ENCODE measurements at regions not wholly inside any gene's neighbourhood (a gene's known extent, or its start where the extent isn't known, plus 50 kb on each side); places are given as distances from the start of the nearest gene placed in this dataset.

- H3K27me3 ChIP-seq: no peaks in the 10 kb centered on the region
- H3K4me1 ChIP-seq: no peaks in the 10 kb centered on the region
- H3K36me3 ChIP-seq: no peaks in the 10 kb centered on the region
- peaks cover 0 to 4% (median 0%) of the 10 kb centered on the region in 4 donors for H3K9me3 ChIP-seq
- 57 to 81% (median 69%) methylated on average over 2 of the region's 2 CpGs for WGBS, 5 donors
- DNase-seq: no peak
- no peak for TF ChIP-seq POLR2AphosphoS5 (IDR thresholded peaks at IDR 0.05)
- no peak for TF ChIP-seq CTCF (IDR thresholded peaks at IDR 0.05)
- TF ChIP-seq EP300 (IDR thresholded peaks at IDR 0.05): no peak
- no peak for TF ChIP-seq POLR2A (IDR thresholded peaks at IDR 0.05)
- intact Hi-C loops (cut with DNase I; ENCODE audit: low total_unique reads): no loop called here
- no peak overlapping the region for H3K4me3 ChIP-seq
- no peak overlapping the region for H3K27ac ChIP-seq
Observed at GRCh38 chr11:121780971-121781370, 328.2 kb upstream of the SORL1-AS1 start.

GRCh38 chr11:121777056-121777455 is 324.3 kb upstream of the SORL1-AS1 start:
- H3K27ac ChIP-seq: peak overlapping the region in 1 of 5 donors; percentile 8
- H3K9me3 ChIP-seq: no peaks in the 10 kb centered on the region
- H3K4me1 ChIP-seq: no peaks in the 10 kb centered on the region
- H3K36me3 ChIP-seq: no peaks in the 10 kb centered on the region
- no peak for DNase-seq
- no peak overlapping the region for H3K4me3 ChIP-seq
- intact Hi-C loops (cut with DNase I; ENCODE audit: low total_unique reads): no loop called here
- WGBS, 5 donors: 70 to 81% (median 76%) methylated on average over 3 of the region's 3 CpGs
- TF ChIP-seq POLR2AphosphoS5 (IDR thresholded peaks at IDR 0.05) (no peak), CTCF (IDR thresholded peaks at IDR 0.05) (no peak), EP300 (IDR thresholded peaks at IDR 0.05) (no peak), POLR2A (IDR thresholded peaks at IDR 0.05) (no peak)
- no peaks in the 10 kb centered on the region for H3K27me3 ChIP-seq

- TF ChIP-seq EP300 (IDR thresholded peaks at IDR 0.05) (no peak), POLR2AphosphoS5 (IDR thresholded peaks at IDR 0.05) (peak in 1 of 3 donors; percentile 14)
- 43 to 71% (median 63%) methylated on average over 5 of the region's 5 CpGs for WGBS, 5 donors
- Histone ChIP-seq H3K36me3 (no peaks in the 10 kb centered on the region), H3K4me1 (no peaks in the 10 kb centered on the region), H3K27ac (peak overlapping the region in 2 of 5 donors; percentile 22 to 31), H3K27me3 (no peaks in the 10 kb centered on the region), H3K4me3 (no peak overlapping the region), H3K9me3 (no peaks in the 10 kb centered on the region)
- DNase-seq: no peak
- intact Hi-C loops (cut with DNase I; ENCODE audit: low total_unique reads): no loop called here
Observed at GRCh38 chr11:121775276-121775675, 322.5 kb upstream of the SORL1-AS1 start.

GRCh38 chr11:121773076-121773475 is 320.3 kb upstream of the SORL1-AS1 start:
- Histone ChIP-seq H3K27me3 (no peaks in the 10 kb centered on the region), H3K27ac (peak overlapping the region in 1 of 5 donors; percentile 37), H3K4me3 (no peak overlapping the region), H3K9me3 (no peaks in the 10 kb centered on the region), H3K4me1 (no peaks in the 10 kb centered on the region), H3K36me3 (no peaks in the 10 kb centered on the region)
- WGBS, 5 donors: 68 to 93% (median 89%) methylated on average over 2 of the region's 2 CpGs
- intact Hi-C loops (cut with DNase I; ENCODE audit: low total_unique reads): no loop called here
- TF ChIP-seq CTCF (IDR thresholded peaks at IDR 0.05): no peak
- DNase-seq: no peak

GRCh38 chr11:121770939-121771595 is 318.3 kb upstream of the SORL1-AS1 start:
- WGBS, 5 donors: 59 to 68% (median 62%) methylated on average over 4 of the region's 4 CpGs
- intact Hi-C loops (cut with DNase I; ENCODE audit: low total_unique reads): no loop called here

More at GRCh38 chr11:121770939-121771595, 318.3 kb upstream of the SORL1-AS1 start:
- no peaks in the 10 kb centered on the region for H3K36me3 ChIP-seq
- no peaks in the 10 kb centered on the region for H3K4me1 ChIP-seq
- TF ChIP-seq POLR2AphosphoS5 (IDR thresholded peaks at IDR 0.05) (peak in 1 of 3 donors; percentile 5), EP300 (IDR thresholded peaks at IDR 0.05) (no peak)
- peak overlapping the region in 1 of 5 donors; percentile 56 for H3K27ac ChIP-seq
- H3K27me3 ChIP-seq: no peaks in the 10 kb centered on the region
- DNase-seq: no peak
- no peaks in the 10 kb centered on the region for H3K9me3 ChIP-seq
- no peak overlapping the region for H3K4me3 ChIP-seq
